NCI-H345 treated with DMSO at 0.1 percent for 48 hours (cell line): ENCODE measurements at regions not wholly inside any gene's neighbourhood (a gene's known extent, or its start where the extent isn't known, plus 50 kb on each side); places are given as distances from the start of the nearest gene placed in this dataset.

Experiments
- DNase-seq: peaks from one replicate; lab custom pipeline; 2025; ENCODE audit not compliant: unreplicated experiment; lab: John Stamatoyannopoulos, UW

GRCh38 chr2:120473522-120474271, 127.8 kb downstream of the INHBB start:
- no peak for DNase-seq

GRCh38 chr2:120474486-120474885, 128.6 kb downstream of the INHBB start:
- no peak for DNase-seq

GRCh38 chr2:120476141-120476540, 130.2 kb downstream of the INHBB start:
- no peak for DNase-seq

GRCh38 chr2:120477198-120477597, 131.3 kb downstream of the INHBB start:
- no peak for DNase-seq

- DNase-seq, result no peak
Observed at GRCh38 chr2:120477831-120478481, 132.0 kb downstream of the INHBB start.

- DNase-seq, result no peak
Observed at GRCh38 chr2:120480346-120480902, 134.5 kb downstream of the INHBB start.

- DNase-seq, result no peak
Observed at GRCh38 chr2:120480903-120481445, 135.0 kb downstream of the INHBB start.

GRCh38 chr2:120481446-120482194, 135.7 kb downstream of the INHBB start:
- DNase-seq, result no peak

GRCh38 chr2:120482334-120482733, 136.4 kb downstream of the INHBB start:
- no peak for DNase-seq

GRCh38 chr2:120483355-120483754, 137.4 kb downstream of the INHBB start:
- DNase-seq, result no peak

- DNase-seq, result no peak
Observed at GRCh38 chr2:120485096-120485495, 139.2 kb downstream of the INHBB start.

- no peak for DNase-seq
Observed at GRCh38 chr2:120486441-120486840, 140.5 kb downstream of the INHBB start.

- DNase-seq, result no peak
Observed at GRCh38 chr2:120486946-120487345, 141.0 kb downstream of the INHBB start.

- DNase-seq, result no peak
Observed at GRCh38 chr2:120488531-120488930, 142.6 kb downstream of the INHBB start.

- DNase-seq, result no peak
Observed at GRCh38 chr2:120489023-120489422, 143.1 kb downstream of the INHBB start.

- DNase-seq, result no peak
Observed at GRCh38 chr2:120490091-120490798, 144.3 kb downstream of the INHBB start.

- DNase-seq, result no peak
Observed at GRCh38 chr2:120491111-120491625, 145.2 kb downstream of the INHBB start.

- no peak for DNase-seq
Observed at GRCh38 chr2:120493231-120493630, 147.3 kb downstream of the INHBB start.

- no peak for DNase-seq
Observed at GRCh38 chr2:120494446-120494845, 148.5 kb downstream of the INHBB start.

- no peak for DNase-seq
Observed at GRCh38 chr2:120495586-120495985, 149.7 kb downstream of the INHBB start.
